GM18507 (cell line): ENCODE measurements at regions not wholly inside any gene's neighbourhood (a gene's known extent, or its start where the extent isn't known, plus 50 kb on each side); places are given as distances from the start of the nearest gene placed in this dataset.
"Not testable (repeated sequence)": the region's sequence is repeated elsewhere in the genome, so short reads cannot be mapped to it uniquely, and the experiment has no call there.

ENCODE experiments used
- DNase-seq: peaks from one replicate; pipeline ENCODE4 v3.0.0; 2011; ENCODE audit warnings: low read depth; ENCODE audit not compliant: insufficient read length; ENCODE audit errors: extremely low spot score
- FAIRE-seq: peaks from 2 replicates; lab custom pipeline; 2011; peaks lifted over from hg19 to GRCh38; lab: Jason Lieb, UNC

DNA sequence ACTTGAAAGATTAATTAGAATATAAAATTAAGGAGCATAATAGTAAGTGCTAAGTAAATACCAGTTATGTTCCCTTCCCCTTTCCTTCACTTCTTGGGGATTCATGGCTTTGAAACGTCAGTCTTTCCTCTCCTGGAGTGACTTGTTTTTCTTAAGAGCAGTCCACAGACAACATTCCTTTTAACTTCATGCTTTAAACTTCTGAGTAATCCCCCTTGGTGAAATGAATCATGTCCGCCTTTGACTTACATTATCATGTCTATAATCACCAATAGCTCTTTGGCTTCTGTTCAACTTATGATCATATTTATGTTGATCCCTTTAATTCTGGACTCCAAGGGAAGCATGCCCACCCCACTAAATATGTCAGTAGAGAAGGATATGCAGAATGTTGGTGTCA, 1012.1 kb upstream of the SLIT2 start:
- FAIRE-seq (no peak), DNase-seq (no peak)

GRCh38 chr4:19236473-19236872, 1015.2 kb upstream of the SLIT2 start:
- no peak for FAIRE-seq
- no peak for DNase-seq

DNA sequence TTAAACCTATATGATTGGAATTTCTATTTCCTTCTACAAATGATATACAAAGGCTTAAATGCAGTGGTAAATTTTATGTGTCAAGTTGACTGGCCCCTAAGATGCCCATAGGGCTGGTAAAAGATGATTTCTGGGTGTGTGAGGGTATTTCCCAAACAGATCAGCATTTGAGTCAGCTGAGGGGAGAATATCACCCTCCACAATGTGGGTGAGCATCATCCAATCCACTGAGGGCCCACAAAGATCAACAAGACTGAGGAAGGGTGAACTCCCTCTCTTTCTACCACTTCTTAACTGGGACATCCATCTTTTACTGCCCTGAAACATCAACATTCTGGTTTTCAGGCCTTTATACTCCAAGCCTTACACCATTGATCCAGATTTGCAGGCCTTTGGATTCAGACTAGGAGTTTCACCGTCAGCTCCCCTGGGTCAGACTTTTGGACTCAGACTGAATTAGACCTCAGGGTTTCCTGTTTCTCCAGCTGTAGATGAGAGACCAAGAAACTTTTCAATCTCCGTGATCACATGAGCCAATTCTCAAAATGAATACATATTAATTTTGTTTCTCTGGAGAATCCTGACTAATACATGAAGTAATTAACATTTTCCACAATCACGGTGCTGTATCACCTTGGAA, 1020.7 kb upstream of the SLIT2 start:
- DNase-seq (no peak), FAIRE-seq (no peak)

GRCh38 chr4:19227701-19228100, 1024.0 kb upstream of the SLIT2 start:
- DNase-seq (no peak), FAIRE-seq (no peak)

DNA sequence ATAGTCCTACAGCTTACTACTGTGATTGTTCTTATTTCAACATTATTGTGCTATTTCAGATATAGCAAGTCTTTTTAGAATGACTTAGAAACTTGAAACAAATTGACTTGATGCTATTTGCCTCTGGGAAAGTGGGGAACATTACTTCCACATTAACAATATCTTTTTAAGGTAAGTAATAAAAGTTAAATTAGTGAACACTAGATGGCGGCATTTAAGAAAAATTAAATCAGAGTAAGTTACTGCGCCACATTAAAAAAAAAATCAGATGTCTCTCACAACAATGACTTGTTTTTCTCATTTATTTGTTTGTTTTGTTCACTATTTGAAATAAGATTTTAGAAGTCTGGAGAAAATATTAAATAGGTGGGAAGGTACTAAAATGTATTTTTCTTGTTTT, 1026.9 kb upstream of the SLIT2 start:
- DNase-seq (no peak), FAIRE-seq (no peak)

DNA sequence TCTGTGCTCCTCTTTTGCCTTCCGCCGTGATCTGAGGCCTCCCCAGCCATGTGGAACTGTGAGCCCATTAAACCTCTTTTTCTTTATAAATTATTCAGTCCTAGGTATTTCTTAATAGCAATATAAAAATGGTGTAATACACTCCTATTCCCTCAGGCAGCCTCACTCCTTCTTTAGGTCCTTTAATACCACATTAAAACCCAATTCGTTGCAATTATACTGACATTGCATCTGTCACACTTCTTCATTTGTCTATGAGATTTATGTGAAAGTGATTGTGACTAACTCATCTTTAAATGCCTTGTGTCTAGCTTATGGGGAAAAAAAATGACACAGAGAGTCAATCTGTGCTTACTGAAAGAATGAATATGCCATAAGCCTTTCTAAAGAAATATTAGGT, 1035.2 kb upstream of the SLIT2 start:
- no peak for FAIRE-seq

DNA sequence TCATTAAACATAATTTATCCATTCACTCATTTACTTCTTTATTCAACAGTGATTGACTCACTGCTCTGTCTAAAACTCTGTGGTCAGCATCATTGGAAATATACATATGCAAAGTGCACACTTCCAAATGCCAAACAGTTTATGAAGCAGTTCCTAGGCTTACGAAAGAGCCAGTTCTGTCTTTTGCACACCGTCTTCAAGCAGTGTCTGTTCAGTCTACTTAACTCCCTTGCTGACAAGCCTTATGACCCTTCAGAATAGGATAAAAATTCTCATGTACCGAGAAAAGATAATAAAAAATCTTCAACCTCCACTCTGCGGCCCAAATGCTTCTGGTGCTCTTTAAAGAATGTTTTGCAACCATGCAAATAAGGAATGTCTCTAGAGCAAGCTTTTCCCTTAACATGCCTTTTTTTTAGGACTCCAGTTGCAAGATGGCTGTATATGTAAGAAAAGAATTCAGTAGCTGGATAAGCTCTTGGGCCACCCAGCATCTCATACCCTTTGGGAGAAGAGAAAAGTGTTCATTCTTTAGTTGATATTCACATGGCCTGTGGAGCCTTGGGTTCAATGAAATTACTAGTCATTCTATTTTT, 1037.0 kb upstream of the SLIT2 start:
- FAIRE-seq (no peak), DNase-seq (no peak)

More for the DNA sequence above, 1035.2 kb upstream of the SLIT2 start:
- DNase-seq = no peak

GRCh38 chr4:19213388-19213787, 1038.3 kb upstream of the SLIT2 start:
- FAIRE-seq = no peak

GRCh38 chr4:19205853-19206252, 1045.9 kb upstream of the SLIT2 start:
- FAIRE-seq = no peak
- no peak for DNase-seq

More at GRCh38 chr4:19213388-19213787, 1038.3 kb upstream of the SLIT2 start:
- no peak for DNase-seq

DNA sequence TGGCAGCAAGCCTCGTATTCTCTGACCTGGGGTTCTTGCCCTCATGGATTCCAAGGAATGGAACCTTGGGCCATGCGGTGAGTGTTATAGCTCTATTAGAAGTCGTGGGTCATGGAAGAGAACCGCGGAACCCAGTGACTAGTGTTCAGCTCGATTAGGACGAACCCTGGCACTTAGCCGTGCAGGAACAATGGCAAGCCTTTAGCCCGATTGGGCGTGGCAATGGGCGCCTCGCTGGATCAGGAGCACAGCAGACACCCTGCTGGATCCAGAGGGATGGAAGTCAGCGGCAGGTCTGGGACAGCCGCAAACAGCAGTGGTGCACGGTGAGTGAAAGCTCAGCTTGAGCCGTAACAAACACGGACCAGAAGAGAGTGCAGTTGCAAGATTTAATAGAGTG, 1053.9 kb upstream of the SLIT2 start:
- DNase-seq, FAIRE-seq: not testable (repeated sequence)

DNA sequence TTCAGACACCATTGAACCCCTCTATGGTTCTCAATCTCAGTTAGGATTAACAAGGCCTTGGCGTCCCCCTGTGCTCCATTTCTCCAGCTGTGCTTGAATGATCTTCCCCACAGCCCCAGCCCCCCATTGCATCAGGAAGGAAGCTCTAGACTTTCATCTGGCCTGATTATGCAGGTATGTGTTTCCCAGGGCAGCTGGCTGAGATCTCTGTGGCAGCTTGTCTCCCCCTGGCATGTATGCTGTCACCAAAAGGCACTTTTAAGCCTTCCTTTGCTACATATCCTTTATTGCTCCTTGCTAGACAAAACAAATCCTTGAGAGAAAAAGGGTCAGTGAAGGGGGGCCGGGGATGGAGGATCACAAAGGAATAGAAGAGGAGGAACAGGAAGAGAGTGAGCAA, 1056.0 kb upstream of the SLIT2 start:
- FAIRE-seq (no peak), DNase-seq (no peak)

DNA sequence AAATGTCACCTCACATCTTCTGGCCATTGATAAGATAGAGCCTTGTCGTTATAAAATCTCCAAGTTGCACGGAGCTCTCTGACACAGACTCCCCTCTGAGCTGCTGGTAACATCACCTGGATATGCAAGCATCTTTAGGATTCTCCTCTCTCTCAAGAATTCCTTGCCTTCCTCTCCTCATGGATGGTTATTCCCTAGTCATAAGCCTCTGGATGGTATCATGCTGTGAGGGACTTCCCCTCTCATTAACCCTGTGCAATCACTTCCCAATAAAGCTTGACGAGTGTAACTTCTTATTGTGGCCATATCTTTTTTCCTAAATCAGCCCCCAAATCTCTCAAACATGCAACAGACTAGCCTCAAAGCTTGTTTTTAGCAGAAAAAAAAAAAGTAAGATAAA, 1057.0 kb upstream of the SLIT2 start:
- no peak for FAIRE-seq
- no peak for DNase-seq

GRCh38 chr4:19193274-19193981, 1058.3 kb upstream of the SLIT2 start:
- no peak for FAIRE-seq
- DNase-seq = no peak

GRCh38 chr4:19191979-19192650, 1059.6 kb upstream of the SLIT2 start:
- DNase-seq (no peak), FAIRE-seq (no peak)

DNA sequence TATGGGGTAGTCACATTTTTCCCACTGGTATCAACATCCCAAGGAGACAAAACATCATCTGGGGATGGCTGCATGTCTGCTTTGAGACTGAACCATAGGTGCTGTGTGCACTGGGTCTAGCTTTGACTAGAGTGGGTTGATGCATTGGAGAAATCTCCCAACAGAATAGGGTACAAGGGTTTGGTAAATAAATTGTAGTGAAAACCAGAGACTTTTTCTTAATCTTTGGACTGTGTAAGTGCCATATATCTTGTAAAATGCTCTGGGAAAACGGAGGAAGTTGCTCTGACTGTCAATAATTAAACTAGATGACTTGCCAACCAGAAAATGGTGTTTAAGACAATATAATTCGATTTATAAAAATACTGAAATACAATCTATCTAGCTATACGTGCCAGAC, 1064.0 kb upstream of the SLIT2 start:
- FAIRE-seq = no peak
- no peak for DNase-seq

- DNase-seq = no peak
These were observed 1064.6 kb upstream of the SLIT2 start for GRCh38 chr4:19187096-19187495.

GRCh38 chr4:19181631-19182030, 1070.1 kb upstream of the SLIT2 start:
- DNase-seq, FAIRE-seq: not testable (repeated sequence)

More at GRCh38 chr4:19187096-19187495, 1064.6 kb upstream of the SLIT2 start:
- FAIRE-seq = no peak

- FAIRE-seq = no peak
- no peak for DNase-seq
These were observed 1072.9 kb upstream of the SLIT2 start for GRCh38 chr4:19178835-19179234.

DNA sequence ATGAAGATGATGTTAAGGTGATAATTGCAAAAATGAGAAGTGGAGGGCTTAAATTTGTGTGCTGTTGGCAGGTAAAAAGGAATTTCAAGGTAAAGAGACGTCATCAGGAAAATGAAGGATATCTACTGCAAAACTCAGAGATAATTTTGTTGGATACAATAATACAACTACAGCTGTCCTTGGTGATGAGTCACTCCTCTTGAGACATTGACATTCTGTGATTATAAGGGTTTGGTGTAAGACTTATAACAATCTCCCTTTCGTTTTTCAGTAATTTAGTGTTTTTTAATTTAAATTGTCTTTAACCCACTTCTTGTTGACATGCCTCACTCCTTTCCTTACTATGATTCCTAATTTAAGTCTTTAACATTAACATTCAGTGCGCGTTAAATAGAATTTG, 1074.1 kb upstream of the SLIT2 start:
- no peak for FAIRE-seq

DNA sequence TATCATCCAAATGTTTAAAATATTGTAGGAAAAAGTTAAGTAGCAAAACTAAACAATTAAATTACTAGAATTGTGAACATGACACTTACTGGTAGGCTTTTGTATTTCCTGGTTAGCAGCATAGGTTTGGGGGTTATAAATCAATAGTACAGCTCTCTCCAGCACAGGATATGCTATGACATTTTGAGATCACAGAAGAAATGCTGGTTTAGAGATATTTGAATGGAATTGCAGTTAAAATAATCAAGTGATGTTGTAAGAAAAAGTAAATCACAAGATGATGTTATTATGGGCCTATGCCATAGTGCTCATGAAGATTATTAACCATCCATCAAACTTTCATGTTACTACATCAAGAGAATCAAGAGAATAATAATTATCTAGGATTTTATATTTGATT, 1079.9 kb upstream of the SLIT2 start:
- DNase-seq = no peak
- FAIRE-seq = no peak

More for the DNA sequence above, 1074.1 kb upstream of the SLIT2 start:
- no peak for DNase-seq
